HS-5 (cell line): ENCODE measurements at regions not wholly inside any gene's neighbourhood (a gene's known extent, or its start where the extent isn't known, plus 50 kb on each side); places are given as distances from the start of the nearest gene placed in this dataset.
"Not testable (repeated sequence)": the region's sequence is repeated elsewhere in the genome, so short reads cannot be mapped to it uniquely, and the experiment has no call there.

ENCODE experiments used
- DNase-seq: peaks from one replicate; pipeline ENCODE4 v3.0.0-alpha.2; 2012; ENCODE audit warnings: low read depth

- not testable (repeated sequence) for DNase-seq
Measured at GRCh38 chrY:18599606-18600005, 53.1 kb downstream of the HSFY1 start.

- not testable (repeated sequence) for DNase-seq
Measured at GRCh38 chrY:18601287-18601686, 54.8 kb downstream of the HSFY1 start.

- DNase-seq, result not testable (repeated sequence)
Measured at GRCh38 chrY:18606251-18606650, 59.7 kb downstream of the HSFY1 start.

GRCh38 chrY:18608205-18608604, 61.7 kb downstream of the HSFY1 start:
- DNase-seq, result not testable (repeated sequence)

GRCh38 chrY:18615809-18616208, 69.3 kb downstream of the HSFY1 start:
- not testable (repeated sequence) for DNase-seq

- not testable (repeated sequence) for DNase-seq
Measured at GRCh38 chrY:18629805-18630516, 83.4 kb downstream of the HSFY1 start.

GRCh38 chrY:18630571-18630970, 84.1 kb downstream of the HSFY1 start:
- DNase-seq, result not testable (repeated sequence)

- DNase-seq, result not testable (repeated sequence)
Measured at GRCh38 chrY:18631610-18632009, 85.1 kb downstream of the HSFY1 start.

GRCh38 chrY:18650746-18651145, 104.2 kb downstream of the HSFY1 start:
- peak; percentile 23 for DNase-seq

GRCh38 chrY:18664559-18664958, 109.0 kb downstream of the HSFY2 start:
- no peak for DNase-seq

GRCh38 chrY:18669790-18670189, 103.7 kb downstream of the HSFY2 start:
- DNase-seq, result no peak

- DNase-seq, result no peak
Measured at GRCh38 chrY:18671970-18672369, 101.6 kb downstream of the HSFY2 start.

- not testable (repeated sequence) for DNase-seq
Measured at GRCh38 chrY:18686027-18686426, 87.5 kb downstream of the HSFY2 start.

GRCh38 chrY:18688362-18688761, 85.2 kb downstream of the HSFY2 start:
- not testable (repeated sequence) for DNase-seq

GRCh38 chrY:18689420-18689819, 84.1 kb downstream of the HSFY2 start:
- not testable (repeated sequence) for DNase-seq

- DNase-seq, result not testable (repeated sequence)
Measured at GRCh38 chrY:18689890-18690593, 83.5 kb downstream of the HSFY2 start.

GRCh38 chrY:18696788-18697187, 76.7 kb downstream of the HSFY2 start:
- not testable (repeated sequence) for DNase-seq

GRCh38 chrY:18704198-18704597, 69.3 kb downstream of the HSFY2 start:
- DNase-seq, result not testable (repeated sequence)

- not testable (repeated sequence) for DNase-seq
Measured at GRCh38 chrY:18711785-18712184, 61.8 kb downstream of the HSFY2 start.

GRCh38 chrY:18713760-18714159, 59.8 kb downstream of the HSFY2 start:
- DNase-seq, result not testable (repeated sequence)

- not testable (repeated sequence) for DNase-seq
Measured at GRCh38 chrY:18718714-18719113, 54.8 kb downstream of the HSFY2 start.

GRCh38 chrY:18720395-18720794, 53.1 kb downstream of the HSFY2 start:
- DNase-seq, result not testable (repeated sequence)
